HL-60 (cell line): ENCODE measurements at regions not wholly inside any gene's neighbourhood (a gene's known extent, or its start where the extent isn't known, plus 50 kb on each side); places are given as distances from the start of the nearest gene placed in this dataset.

Experiments
- GABPA ChIP-seq: IDR thresholded peaks from 2 replicates; pipeline ENCODE4 v1.6.1; 2012; ENCODE audit warnings: low read depth
- POLR2AphosphoS5 ChIP-seq: IDR thresholded peaks from 2 replicates; pipeline ENCODE4 v1.6.1; 2012; ENCODE audit warnings: low read depth
- TF ChIP-seq, protein P1 (sequence below): IDR thresholded peaks from 2 replicates; pipeline ENCODE4 v1.6.1; 2012; ENCODE audit warnings: low read depth; ENCODE audit not compliant: insufficient replicate concordance
- TF ChIP-seq, protein P2 (sequence below): IDR thresholded peaks from one replicate; pipeline ENCODE4 v1.5.1; 2011; ENCODE audit warnings: low read length, control low read depth, inconsistent platforms; ENCODE audit not compliant: insufficient read depth

DNA sequence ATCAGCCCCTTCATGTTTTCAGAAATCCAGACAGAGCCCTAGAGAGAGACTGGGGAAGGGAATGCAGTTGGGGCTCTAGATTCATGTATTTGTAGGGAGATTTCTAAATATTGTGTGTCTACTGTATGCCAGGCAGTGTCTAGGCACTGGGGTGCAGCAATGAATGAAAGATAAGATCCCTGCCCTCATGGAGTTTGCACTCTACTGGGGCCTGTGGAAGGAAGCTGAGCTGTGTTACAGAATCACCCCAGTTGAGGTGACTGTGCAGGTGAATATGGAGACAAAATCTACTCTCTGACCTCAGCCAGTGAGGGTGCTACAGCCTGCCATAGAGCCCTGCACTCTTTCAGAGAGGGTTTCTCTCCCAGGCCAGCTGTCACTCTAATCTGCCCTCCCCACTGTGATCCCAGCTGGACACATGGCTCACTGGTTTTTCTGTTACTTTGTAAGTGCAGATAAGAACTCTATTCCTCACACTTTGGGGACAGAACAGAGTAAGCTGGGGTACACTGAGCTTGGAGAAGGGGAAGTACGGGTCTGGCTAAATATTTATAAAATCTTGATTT is 69.2 kb upstream of the E2F3 start:
- TF ChIP-seq, protein P1, sequence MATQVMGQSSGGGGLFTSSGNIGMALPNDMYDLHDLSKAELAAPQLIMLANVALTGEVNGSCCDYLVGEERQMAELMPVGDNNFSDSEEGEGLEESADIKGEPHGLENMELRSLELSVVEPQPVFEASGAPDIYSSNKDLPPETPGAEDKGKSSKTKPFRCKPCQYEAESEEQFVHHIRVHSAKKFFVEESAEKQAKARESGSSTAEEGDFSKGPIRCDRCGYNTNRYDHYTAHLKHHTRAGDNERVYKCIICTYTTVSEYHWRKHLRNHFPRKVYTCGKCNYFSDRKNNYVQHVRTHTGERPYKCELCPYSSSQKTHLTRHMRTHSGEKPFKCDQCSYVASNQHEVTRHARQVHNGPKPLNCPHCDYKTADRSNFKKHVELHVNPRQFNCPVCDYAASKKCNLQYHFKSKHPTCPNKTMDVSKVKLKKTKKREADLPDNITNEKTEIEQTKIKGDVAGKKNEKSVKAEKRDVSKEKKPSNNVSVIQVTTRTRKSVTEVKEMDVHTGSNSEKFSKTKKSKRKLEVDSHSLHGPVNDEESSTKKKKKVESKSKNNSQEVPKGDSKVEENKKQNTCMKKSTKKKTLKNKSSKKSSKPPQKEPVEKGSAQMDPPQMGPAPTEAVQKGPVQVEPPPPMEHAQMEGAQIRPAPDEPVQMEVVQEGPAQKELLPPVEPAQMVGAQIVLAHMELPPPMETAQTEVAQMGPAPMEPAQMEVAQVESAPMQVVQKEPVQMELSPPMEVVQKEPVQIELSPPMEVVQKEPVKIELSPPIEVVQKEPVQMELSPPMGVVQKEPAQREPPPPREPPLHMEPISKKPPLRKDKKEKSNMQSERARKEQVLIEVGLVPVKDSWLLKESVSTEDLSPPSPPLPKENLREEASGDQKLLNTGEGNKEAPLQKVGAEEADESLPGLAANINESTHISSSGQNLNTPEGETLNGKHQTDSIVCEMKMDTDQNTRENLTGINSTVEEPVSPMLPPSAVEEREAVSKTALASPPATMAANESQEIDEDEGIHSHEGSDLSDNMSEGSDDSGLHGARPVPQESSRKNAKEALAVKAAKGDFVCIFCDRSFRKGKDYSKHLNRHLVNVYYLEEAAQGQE, result no peak
- TF ChIP-seq, protein P2, sequence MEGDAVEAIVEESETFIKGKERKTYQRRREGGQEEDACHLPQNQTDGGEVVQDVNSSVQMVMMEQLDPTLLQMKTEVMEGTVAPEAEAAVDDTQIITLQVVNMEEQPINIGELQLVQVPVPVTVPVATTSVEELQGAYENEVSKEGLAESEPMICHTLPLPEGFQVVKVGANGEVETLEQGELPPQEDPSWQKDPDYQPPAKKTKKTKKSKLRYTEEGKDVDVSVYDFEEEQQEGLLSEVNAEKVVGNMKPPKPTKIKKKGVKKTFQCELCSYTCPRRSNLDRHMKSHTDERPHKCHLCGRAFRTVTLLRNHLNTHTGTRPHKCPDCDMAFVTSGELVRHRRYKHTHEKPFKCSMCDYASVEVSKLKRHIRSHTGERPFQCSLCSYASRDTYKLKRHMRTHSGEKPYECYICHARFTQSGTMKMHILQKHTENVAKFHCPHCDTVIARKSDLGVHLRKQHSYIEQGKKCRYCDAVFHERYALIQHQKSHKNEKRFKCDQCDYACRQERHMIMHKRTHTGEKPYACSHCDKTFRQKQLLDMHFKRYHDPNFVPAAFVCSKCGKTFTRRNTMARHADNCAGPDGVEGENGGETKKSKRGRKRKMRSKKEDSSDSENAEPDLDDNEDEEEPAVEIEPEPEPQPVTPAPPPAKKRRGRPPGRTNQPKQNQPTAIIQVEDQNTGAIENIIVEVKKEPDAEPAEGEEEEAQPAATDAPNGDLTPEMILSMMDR, result no peak
- TF ChIP-seq POLR2AphosphoS5, result no peak
- no peak for TF ChIP-seq GABPA
